ENCODE measurements at regions not wholly inside any gene's neighbourhood (a gene's known extent, or its start where the extent isn't known, plus 50 kb on each side); places are given as distances from the start of the nearest gene placed in this dataset.

- ChIA-PET POLR2A (no interaction called here), CTCF (no interaction called here)
- no CpG with 5 or more reads among the region's 2 CpGs for WGBS (ENCODE audit: insufficient coverage)
- no peak overlapping the region for H3K27ac ChIP-seq (ENCODE audit: low read length in 2 of 2)
- no peak for TF ChIP-seq EZH2 (IDR thresholded peaks at IDR 0.05; ENCODE audit: borderline replicate concordance, insufficient read depth, low read depth, low read length, poor library complexity, severe bottlenecking)
- TF ChIP-seq CTCF (IDR thresholded peaks at IDR 0.05): no peak
- H3K79me2 ChIP-seq (ENCODE audit: control insufficient read depth, insufficient read depth, low read length): no peaks in the 10 kb centered on the region
- H3K4me3 ChIP-seq (ENCODE audit: control extremely low read depth in 1 of 5, extremely low read depth in 1 of 5, insufficient read depth in 1 of 5, low read depth in 2 of 5, low read length in 4 of 5): no peak overlapping the region
- H3K27me3 Mint-ChIP-seq: no peaks in the 10 kb centered on the region
- H3K4me3 Mint-ChIP-seq: no peak overlapping the region
- H3K9me3 Mint-ChIP-seq (ENCODE audit: insufficient read depth): peaks cover 4% of the 10 kb centered on the region
- no peak for ATAC-seq (ENCODE audit: low read depth)
- no peaks in the 10 kb centered on the region for H4K20me1 ChIP-seq (ENCODE audit: control insufficient read depth, insufficient read depth, low read length, poor library complexity, severe bottlenecking)
- peaks cover 0 to 8% (median 0%) of the 10 kb centered on the region in 3 donors for H3K9me3 ChIP-seq (ENCODE audit: control extremely low read depth in 1 of 3, control insufficient read depth in 2 of 3, insufficient read depth in 1 of 3, low read length in 2 of 3)
- no peaks in the 10 kb centered on the region for H3K4me1 Mint-ChIP-seq
- intact Hi-C loops (cut with micrococcal nuclease): no loop called here
- no peak overlapping the region for H2AFZ ChIP-seq (ENCODE audit: insufficient read depth, low read depth, low read length, poor library complexity, severe bottlenecking)
- H3K4me2 ChIP-seq (replicated peaks; ENCODE audit: low read depth, low read length, poor library complexity, severe bottlenecking): no peak overlapping the region
- H3K27me3 ChIP-seq (replicated peaks in 1 of 4; ENCODE audit: control extremely low read depth in 1 of 4, control insufficient read depth in 3 of 4, insufficient read depth in 4 of 4, low read length in 3 of 4): no peaks in the 10 kb centered on the region
- no peaks in the 10 kb centered on the region for H3K4me1 ChIP-seq (ENCODE audit: control insufficient read depth in 2 of 2, insufficient read depth in 2 of 2, low read length in 2 of 2)
- H3K36me3 ChIP-seq (replicated peaks in 1 of 2; ENCODE audit: control extremely low read depth in 1 of 2, control insufficient read depth in 1 of 2, extremely low read depth in 1 of 2, insufficient read depth in 2 of 2, low read length in 1 of 2): no peaks in the 10 kb centered on the region
- no peak for DNase-seq
- no peak overlapping the region for H3K9ac ChIP-seq (ENCODE audit: low read length)
- no peak overlapping the region for H3K27ac Mint-ChIP-seq
These were observed 413.0 kb upstream of the PTPRD start for GRCh38 chr9:11025775-11026174.

GRCh38 chr9:11038366-11038765 lies 425.6 kb upstream of the PTPRD start:
- Histone ChIP-seq H3K4me2 (replicated peaks; ENCODE audit: low read depth, low read length, poor library complexity, severe bottlenecking) (no peak overlapping the region), H3K9ac (ENCODE audit: low read length) (no peak overlapping the region), H2AFZ (ENCODE audit: insufficient read depth, low read depth, low read length, poor library complexity, severe bottlenecking) (no peak overlapping the region), H3K79me2 (ENCODE audit: control insufficient read depth, insufficient read depth, low read length) (no peaks in the 10 kb centered on the region), H3K4me3 (ENCODE audit: control extremely low read depth in 1 of 5, extremely low read depth in 1 of 5, insufficient read depth in 1 of 5, low read depth in 2 of 5, low read length in 4 of 5) (no peak overlapping the region), H3K27ac (ENCODE audit: low read length in 2 of 2) (no peak overlapping the region), H4K20me1 (ENCODE audit: control insufficient read depth, insufficient read depth, low read length, poor library complexity, severe bottlenecking) (no peaks in the 10 kb centered on the region), H3K4me1 (ENCODE audit: control insufficient read depth in 2 of 2, insufficient read depth in 2 of 2, low read length in 2 of 2) (no peaks in the 10 kb centered on the region), H3K36me3 (replicated peaks in 1 of 2; ENCODE audit: control extremely low read depth in 1 of 2, control insufficient read depth in 1 of 2, extremely low read depth in 1 of 2, insufficient read depth in 2 of 2, low read length in 1 of 2) (no peaks in the 10 kb centered on the region), H3K9me3 (ENCODE audit: control extremely low read depth in 1 of 3, control insufficient read depth in 2 of 3, insufficient read depth in 1 of 3, low read length in 2 of 3) (no peaks in the 10 kb centered on the region), H3K27me3 (replicated peaks in 1 of 4; ENCODE audit: control extremely low read depth in 1 of 4, control insufficient read depth in 3 of 4, insufficient read depth in 4 of 4, low read length in 3 of 4) (no peaks in the 10 kb centered on the region)
- WGBS (ENCODE audit: insufficient coverage): 78% methylated on average over 4 of the region's 7 CpGs
- Mint-ChIP-seq H3K27ac (no peak overlapping the region), H3K4me1 (no peaks in the 10 kb centered on the region), H3K4me3 (no peak overlapping the region), H3K27me3 (no peaks in the 10 kb centered on the region), H3K9me3 (ENCODE audit: insufficient read depth) (peaks cover 4% of the 10 kb centered on the region)
- DNase-seq: no peak
- TF ChIP-seq EZH2 (IDR thresholded peaks at IDR 0.05; ENCODE audit: borderline replicate concordance, insufficient read depth, low read depth, low read length, poor library complexity, severe bottlenecking): no peak
- no peak for TF ChIP-seq CTCF (IDR thresholded peaks at IDR 0.05)
- POLR2A ChIA-PET: no interaction called here
- intact Hi-C loops (cut with micrococcal nuclease): no loop called here
- CTCF ChIA-PET: no interaction called here
- ATAC-seq (ENCODE audit: low read depth): no peak

Data from B cell (primary cell).